PFSK-1 (cell line): ENCODE measurements at regions not wholly inside any gene's neighbourhood (a gene's known extent, or its start where the extent isn't known, plus 50 kb on each side); places are given as distances from the start of the nearest gene placed in this dataset.

Experiments
- FOXP2 ChIP-seq: optimal IDR thresholded peaks from 2 replicates; pipeline ENCODE3; 2011; ENCODE audit warnings: borderline replicate concordance, control low read depth, inconsistent platforms; ENCODE audit not compliant: insufficient read depth; ENCODE audit errors: extremely low read length, extremely low read depth
- POLR2AphosphoS5 ChIP-seq: IDR thresholded peaks from 2 replicates; pipeline ENCODE4 v1.6.1; 2012; ENCODE audit warnings: low read depth, mild to moderate bottlenecking, control low read depth, low read length, moderate library complexity
- REST ChIP-seq, 2 experiments: IDR thresholded peaks; 2 replicates each; pipeline versions ENCODE4 v1.6.1 to v1.8.0; 2011 to 2012; ENCODE audit warnings: low read depth in 2 of 2, low read length in 2 of 2, control low read depth in 1 of 2, inconsistent platforms in 1 of 2, mild to moderate bottlenecking in 1 of 2, moderate library complexity in 1 of 2; ENCODE audit not compliant: insufficient read depth in 1 of 2
- SIN3A ChIP-seq: IDR thresholded peaks from 2 replicates; pipeline ENCODE4 v1.6.1; 2012; ENCODE audit warnings: mild to moderate bottlenecking, low read length, moderate library complexity, borderline replicate concordance; ENCODE audit not compliant: insufficient read depth
- TAF1 ChIP-seq: IDR thresholded peaks from 2 replicates; pipeline ENCODE4 v1.6.1; 2012; ENCODE audit warnings: low read length, control low read depth, borderline replicate concordance; ENCODE audit not compliant: insufficient read depth

- TF ChIP-seq POLR2AphosphoS5 = no peak
- TF ChIP-seq REST (IDR thresholded peaks at IDR 0.05; ENCODE audit: insufficient read depth in 1 of 2, low read depth in 2 of 2, low read length in 2 of 2) = no peak
- TF ChIP-seq TAF1 = no peak
- no peak for TF ChIP-seq SIN3A
- TF ChIP-seq FOXP2 = no peak
These were observed 517.6 kb upstream of the CCDC179 start for GRCh38 chr11:23377909-23378308.
